ENCODE measurements at regions not wholly inside any gene's neighbourhood (a gene's known extent, or its start where the extent isn't known, plus 50 kb on each side); places are given as distances from the start of the nearest gene placed in this dataset.

DNA sequence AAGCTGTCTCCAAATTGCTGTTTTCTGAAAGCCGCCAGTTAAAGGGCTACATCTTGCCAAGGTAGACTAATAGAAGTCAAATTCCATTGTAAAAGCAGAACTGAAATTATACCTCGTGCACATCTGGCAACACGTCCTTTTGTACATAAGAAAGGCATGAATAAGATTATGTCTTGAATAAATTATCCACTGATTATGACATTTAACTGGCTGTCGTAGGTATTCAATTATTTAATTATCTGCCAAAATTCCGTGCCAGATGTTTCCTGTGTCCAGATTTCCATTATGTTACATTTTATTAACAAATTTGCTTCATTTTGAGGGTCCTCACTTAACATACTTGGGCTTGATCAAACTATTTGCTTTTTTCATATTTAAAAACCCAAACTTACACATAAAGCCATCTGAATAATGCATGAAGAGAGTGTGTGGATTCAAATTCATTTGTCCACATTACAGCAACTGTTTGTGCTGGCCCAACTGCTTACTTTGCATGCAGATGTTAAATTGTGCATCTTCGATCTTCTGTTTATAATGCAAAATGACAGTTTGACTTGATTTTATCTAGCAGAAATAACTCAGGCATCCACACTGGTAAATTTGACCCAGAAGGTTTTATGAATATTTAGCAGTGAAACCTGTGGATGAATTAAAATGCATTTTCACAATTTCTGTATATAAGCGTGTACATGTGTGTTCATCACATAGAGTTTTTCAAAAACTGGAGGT, 701.5 kb downstream of the ZNF385D start (continued):
- TF ChIP-seq STAT1 (IDR thresholded peaks at IDR 0.05; ENCODE audit: unreplicated experiment) (no peak), EZH2phosphoT487 (IDR thresholded peaks at IDR 0.05; ENCODE audit: unreplicated experiment) (no peak)

DNA sequence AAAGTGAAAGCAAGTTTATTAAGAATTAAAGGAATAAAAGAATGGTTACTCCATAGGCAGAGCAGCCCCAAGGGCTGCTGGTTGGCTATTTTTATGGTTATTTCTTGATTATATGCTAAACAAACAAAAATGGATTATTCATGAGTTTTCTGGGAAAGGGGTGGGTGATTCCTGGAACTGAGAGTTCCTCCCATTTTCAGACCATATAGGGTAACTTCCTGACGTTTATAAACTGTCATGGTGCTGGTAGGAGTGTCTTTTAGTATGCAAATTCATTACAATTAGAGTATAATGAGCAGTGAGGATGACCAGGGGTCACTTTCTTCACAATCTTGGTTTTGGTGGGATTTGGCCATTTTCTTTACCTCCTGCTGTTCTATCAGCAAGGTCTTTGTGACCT, 707.9 kb downstream of the ZNF385D start:
- Histone ChIP-seq H3F3A (replicated peaks; ENCODE audit: low read depth) (no peaks in the 10 kb centered on the region), H3K4me2 (no peak overlapping the region), H3K36me3 (ENCODE audit: insufficient read depth) (no peaks in the 10 kb centered on the region), H3K27ac (ENCODE audit: low read depth) (no peak overlapping the region), H3K4me3 (no peak overlapping the region), H3K4me1 (ENCODE audit: insufficient read depth) (no peaks in the 10 kb centered on the region), H4K20me1 (replicated peaks; ENCODE audit: insufficient read depth) (no peaks in the 10 kb centered on the region), H3K27me3 (ENCODE audit: insufficient read depth) (no peaks in the 10 kb centered on the region), H3K79me2 (replicated peaks; ENCODE audit: insufficient read depth) (no peaks in the 10 kb centered on the region), H3K9me2 (ENCODE audit: insufficient read depth) (no peaks in the 10 kb centered on the region; the same call in 1 of the 2 replicates), H2AFZ (no peak overlapping the region)
- Mint-ChIP-seq H3K9me3 (no peaks in the 10 kb centered on the region), H3K36me3 (ENCODE audit: low read depth) (no peaks in the 10 kb centered on the region), H3K4me1 (no peaks in the 10 kb centered on the region), H3K4me3 (no peak overlapping the region), H3K27me3 (ENCODE audit: insufficient read depth, low read depth, poor library complexity) (no peaks in the 10 kb centered on the region), H3K27ac (no peak overlapping the region)
- DNase-seq (ENCODE audit: low spot score) (no peak), ATAC-seq (no peak)
- TF ChIP-seq, protein P1, sequence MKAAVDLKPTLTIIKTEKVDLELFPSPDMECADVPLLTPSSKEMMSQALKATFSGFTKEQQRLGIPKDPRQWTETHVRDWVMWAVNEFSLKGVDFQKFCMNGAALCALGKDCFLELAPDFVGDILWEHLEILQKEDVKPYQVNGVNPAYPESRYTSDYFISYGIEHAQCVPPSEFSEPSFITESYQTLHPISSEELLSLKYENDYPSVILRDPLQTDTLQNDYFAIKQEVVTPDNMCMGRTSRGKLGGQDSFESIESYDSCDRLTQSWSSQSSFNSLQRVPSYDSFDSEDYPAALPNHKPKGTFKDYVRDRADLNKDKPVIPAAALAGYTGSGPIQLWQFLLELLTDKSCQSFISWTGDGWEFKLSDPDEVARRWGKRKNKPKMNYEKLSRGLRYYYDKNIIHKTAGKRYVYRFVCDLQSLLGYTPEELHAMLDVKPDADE (IDR thresholded peaks at IDR 0.05) = no peak

DNA sequence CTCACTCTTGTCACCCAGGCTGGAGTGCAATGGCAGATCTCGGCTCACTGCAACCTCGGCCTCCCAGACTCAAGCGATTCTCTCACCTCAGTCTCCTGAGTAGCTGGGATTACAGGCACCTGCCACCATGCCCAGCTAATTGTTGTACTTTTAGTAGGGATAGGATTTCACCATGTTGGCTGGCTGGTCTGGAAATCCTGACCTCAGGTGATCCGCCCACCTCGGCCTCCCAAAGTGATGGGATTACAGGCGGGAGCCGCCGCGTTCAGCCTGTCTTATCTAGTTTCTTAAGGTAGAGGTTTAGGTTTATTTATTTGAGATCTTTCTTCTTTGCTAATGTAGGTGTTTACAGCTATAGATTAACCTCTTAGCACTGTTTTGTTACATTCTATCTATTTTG, 708.8 kb downstream of the ZNF385D start:
- no peaks in the 10 kb centered on the region for H3K36me3 Mint-ChIP-seq (ENCODE audit: low read depth)
- no peaks in the 10 kb centered on the region for H4K20me1 ChIP-seq (replicated peaks; ENCODE audit: insufficient read depth)
- no peaks in the 10 kb centered on the region for H3F3A ChIP-seq (replicated peaks; ENCODE audit: low read depth)
- no peak overlapping the region for H3K27ac ChIP-seq (ENCODE audit: low read depth)
- no peaks in the 10 kb centered on the region; the same call in 1 of the 2 replicates for H3K9me2 ChIP-seq (ENCODE audit: insufficient read depth)
- no peaks in the 10 kb centered on the region for H3K9me3 Mint-ChIP-seq
- H3K27me3 ChIP-seq (ENCODE audit: insufficient read depth) = no peaks in the 10 kb centered on the region
- H3K4me3 ChIP-seq = no peak overlapping the region
- H3K4me1 Mint-ChIP-seq = no peaks in the 10 kb centered on the region
- H2AFZ ChIP-seq = no peak overlapping the region; the same call in 1 of the 2 replicates
- ATAC-seq = no peak
- H3K4me1 ChIP-seq (ENCODE audit: insufficient read depth) = no peaks in the 10 kb centered on the region
- no peaks in the 10 kb centered on the region for H3K27me3 Mint-ChIP-seq (ENCODE audit: insufficient read depth, low read depth, poor library complexity)
- H3K4me2 ChIP-seq = no peak overlapping the region
- H3K27ac Mint-ChIP-seq = no peak overlapping the region
- no peaks in the 10 kb centered on the region for H3K79me2 ChIP-seq (replicated peaks; ENCODE audit: insufficient read depth)
- TF ChIP-seq POLR2AphosphoS5 (IDR thresholded peaks at IDR 0.05; ENCODE audit: low read depth) (no peak), EZH2 (IDR thresholded peaks at IDR 0.05; ENCODE audit: low read depth, unreplicated experiment) (no peak), CREB1 (CRISPR knock-in tag; IDR thresholded peaks at IDR 0.05; ENCODE audit: low read depth) (no peak), JUNB (IDR thresholded peaks at IDR 0.05; ENCODE audit: unreplicated experiment) (no peak)
- TF ChIP-seq, protein P2, sequence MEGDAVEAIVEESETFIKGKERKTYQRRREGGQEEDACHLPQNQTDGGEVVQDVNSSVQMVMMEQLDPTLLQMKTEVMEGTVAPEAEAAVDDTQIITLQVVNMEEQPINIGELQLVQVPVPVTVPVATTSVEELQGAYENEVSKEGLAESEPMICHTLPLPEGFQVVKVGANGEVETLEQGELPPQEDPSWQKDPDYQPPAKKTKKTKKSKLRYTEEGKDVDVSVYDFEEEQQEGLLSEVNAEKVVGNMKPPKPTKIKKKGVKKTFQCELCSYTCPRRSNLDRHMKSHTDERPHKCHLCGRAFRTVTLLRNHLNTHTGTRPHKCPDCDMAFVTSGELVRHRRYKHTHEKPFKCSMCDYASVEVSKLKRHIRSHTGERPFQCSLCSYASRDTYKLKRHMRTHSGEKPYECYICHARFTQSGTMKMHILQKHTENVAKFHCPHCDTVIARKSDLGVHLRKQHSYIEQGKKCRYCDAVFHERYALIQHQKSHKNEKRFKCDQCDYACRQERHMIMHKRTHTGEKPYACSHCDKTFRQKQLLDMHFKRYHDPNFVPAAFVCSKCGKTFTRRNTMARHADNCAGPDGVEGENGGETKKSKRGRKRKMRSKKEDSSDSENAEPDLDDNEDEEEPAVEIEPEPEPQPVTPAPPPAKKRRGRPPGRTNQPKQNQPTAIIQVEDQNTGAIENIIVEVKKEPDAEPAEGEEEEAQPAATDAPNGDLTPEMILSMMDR (conservative IDR thresholded peaks at IDR 0.05; ENCODE audit: low read depth in 2 of 2) = no peak
- TF ChIP-seq, protein P3, sequence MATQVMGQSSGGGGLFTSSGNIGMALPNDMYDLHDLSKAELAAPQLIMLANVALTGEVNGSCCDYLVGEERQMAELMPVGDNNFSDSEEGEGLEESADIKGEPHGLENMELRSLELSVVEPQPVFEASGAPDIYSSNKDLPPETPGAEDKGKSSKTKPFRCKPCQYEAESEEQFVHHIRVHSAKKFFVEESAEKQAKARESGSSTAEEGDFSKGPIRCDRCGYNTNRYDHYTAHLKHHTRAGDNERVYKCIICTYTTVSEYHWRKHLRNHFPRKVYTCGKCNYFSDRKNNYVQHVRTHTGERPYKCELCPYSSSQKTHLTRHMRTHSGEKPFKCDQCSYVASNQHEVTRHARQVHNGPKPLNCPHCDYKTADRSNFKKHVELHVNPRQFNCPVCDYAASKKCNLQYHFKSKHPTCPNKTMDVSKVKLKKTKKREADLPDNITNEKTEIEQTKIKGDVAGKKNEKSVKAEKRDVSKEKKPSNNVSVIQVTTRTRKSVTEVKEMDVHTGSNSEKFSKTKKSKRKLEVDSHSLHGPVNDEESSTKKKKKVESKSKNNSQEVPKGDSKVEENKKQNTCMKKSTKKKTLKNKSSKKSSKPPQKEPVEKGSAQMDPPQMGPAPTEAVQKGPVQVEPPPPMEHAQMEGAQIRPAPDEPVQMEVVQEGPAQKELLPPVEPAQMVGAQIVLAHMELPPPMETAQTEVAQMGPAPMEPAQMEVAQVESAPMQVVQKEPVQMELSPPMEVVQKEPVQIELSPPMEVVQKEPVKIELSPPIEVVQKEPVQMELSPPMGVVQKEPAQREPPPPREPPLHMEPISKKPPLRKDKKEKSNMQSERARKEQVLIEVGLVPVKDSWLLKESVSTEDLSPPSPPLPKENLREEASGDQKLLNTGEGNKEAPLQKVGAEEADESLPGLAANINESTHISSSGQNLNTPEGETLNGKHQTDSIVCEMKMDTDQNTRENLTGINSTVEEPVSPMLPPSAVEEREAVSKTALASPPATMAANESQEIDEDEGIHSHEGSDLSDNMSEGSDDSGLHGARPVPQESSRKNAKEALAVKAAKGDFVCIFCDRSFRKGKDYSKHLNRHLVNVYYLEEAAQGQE (IDR thresholded peaks at IDR 0.05; ENCODE audit: unreplicated experiment) = no peak
- no peaks in the 10 kb centered on the region for H3K36me3 ChIP-seq (ENCODE audit: insufficient read depth)
- no peak overlapping the region for H3K4me3 Mint-ChIP-seq
- no peak for DNase-seq (ENCODE audit: low spot score)
